ENCODE measurements at regions not wholly inside any gene's neighbourhood (a gene's known extent, or its start where the extent isn't known, plus 50 kb on each side); places are given as distances from the start of the nearest gene placed in this dataset.

DNA sequence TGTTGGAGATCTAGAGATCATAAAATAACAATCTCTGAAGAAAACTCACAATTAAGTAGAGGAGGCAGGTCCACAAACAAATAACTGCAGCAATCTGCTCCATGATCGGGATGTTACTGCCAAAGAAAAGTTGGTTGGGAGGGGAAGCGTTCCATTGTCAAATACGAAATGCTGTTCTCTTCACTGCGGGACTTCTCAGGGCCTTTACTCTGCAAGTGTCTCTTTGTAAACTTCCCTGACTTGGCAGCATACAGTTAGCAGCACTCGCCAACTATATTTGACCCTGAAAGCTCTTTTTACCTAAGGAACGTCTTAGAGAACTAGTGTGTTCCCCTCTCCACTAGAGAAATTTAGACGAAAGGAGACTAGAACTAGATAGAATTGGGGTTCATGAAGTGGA, 780.7 kb upstream of the TBX3 start:
- H3K9ac ChIP-seq (ENCODE audit: low read depth, low read length), result no peak overlapping the region
- no peaks in the 10 kb centered on the region for H3K36me3 ChIP-seq (ENCODE audit: insufficient read depth, low read length)

DNA sequence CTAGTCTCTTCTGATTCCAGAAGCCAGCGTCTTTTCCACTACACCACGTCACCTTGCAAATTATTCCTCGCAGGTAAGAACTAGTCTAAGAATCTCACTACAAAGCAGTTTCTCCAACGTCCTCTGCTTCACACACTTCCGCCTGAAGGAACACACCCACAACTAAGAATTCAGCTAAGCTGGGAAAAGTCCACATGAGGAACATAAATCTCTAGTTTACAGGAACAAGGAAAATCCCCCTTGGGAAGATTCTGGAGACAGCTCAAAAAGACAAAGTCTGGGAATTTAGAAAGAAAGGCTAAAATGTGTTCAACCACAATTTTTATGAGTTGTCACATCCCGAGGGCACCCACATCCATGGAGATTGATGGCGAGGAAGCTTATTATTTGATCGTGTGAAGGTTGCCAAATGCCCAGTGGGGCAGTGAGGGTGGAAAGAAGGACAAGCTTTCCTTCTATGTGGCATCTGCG, 780.2 kb upstream of the TBX3 start:
- Histone ChIP-seq H3K9me3 (replicated peaks; ENCODE audit: low read length) (no peaks in the 10 kb centered on the region), H3K27me3 (ENCODE audit: control insufficient read depth, insufficient read depth, low read length) (no peaks in the 10 kb centered on the region), H3K4me1 (ENCODE audit: control insufficient read depth, insufficient read depth, low read length) (no peaks in the 10 kb centered on the region), H3K4me3 (ENCODE audit: low read length) (no peak overlapping the region), H3K4me2 (ENCODE audit: low read length) (no peak overlapping the region), H3K36me3 (ENCODE audit: insufficient read depth, low read length) (no peaks in the 10 kb centered on the region), H3K9ac (ENCODE audit: low read depth, low read length) (no peak overlapping the region)

More for the DNA sequence above, 780.7 kb upstream of the TBX3 start:
- Histone ChIP-seq H3K27me3 (ENCODE audit: control insufficient read depth, insufficient read depth, low read length) (no peaks in the 10 kb centered on the region), H3K4me2 (ENCODE audit: low read length) (no peak overlapping the region), H3K9me3 (replicated peaks; ENCODE audit: low read length) (no peaks in the 10 kb centered on the region), H3K4me1 (ENCODE audit: control insufficient read depth, insufficient read depth, low read length) (no peaks in the 10 kb centered on the region), H3K4me3 (ENCODE audit: low read length) (no peak overlapping the region)

DNA sequence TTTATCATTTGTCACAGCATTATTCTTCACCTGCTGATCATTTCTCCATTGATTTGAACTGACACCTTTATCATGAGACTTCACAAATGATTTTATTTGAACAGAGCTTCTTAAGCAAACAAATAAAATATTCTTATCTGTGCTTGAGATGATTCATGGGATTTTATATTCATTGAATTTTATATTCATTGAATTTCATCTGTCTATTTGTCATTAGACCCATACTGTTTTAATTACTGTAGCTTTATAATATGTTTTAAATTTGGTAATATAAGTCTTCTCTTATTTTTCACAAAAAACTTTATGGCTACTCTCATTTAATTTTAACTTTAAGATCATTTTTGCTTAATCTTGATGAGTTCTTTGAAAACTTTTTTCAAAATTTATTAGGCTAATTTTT, 777.4 kb upstream of the TBX3 start:
- H3K9ac ChIP-seq (ENCODE audit: low read depth, low read length), result no peak overlapping the region
- H3K36me3 ChIP-seq (ENCODE audit: insufficient read depth, low read length), result no peaks in the 10 kb centered on the region
- H3K4me3 ChIP-seq (ENCODE audit: low read length), result no peak overlapping the region
- H3K4me2 ChIP-seq (ENCODE audit: low read length), result no peak overlapping the region
- H3K27me3 ChIP-seq (ENCODE audit: control insufficient read depth, insufficient read depth, low read length), result no peaks in the 10 kb centered on the region
- H3K4me1 ChIP-seq (ENCODE audit: control insufficient read depth, insufficient read depth, low read length), result no peaks in the 10 kb centered on the region
- H3K9me3 ChIP-seq (replicated peaks; ENCODE audit: low read length), result no peaks in the 10 kb centered on the region

DNA sequence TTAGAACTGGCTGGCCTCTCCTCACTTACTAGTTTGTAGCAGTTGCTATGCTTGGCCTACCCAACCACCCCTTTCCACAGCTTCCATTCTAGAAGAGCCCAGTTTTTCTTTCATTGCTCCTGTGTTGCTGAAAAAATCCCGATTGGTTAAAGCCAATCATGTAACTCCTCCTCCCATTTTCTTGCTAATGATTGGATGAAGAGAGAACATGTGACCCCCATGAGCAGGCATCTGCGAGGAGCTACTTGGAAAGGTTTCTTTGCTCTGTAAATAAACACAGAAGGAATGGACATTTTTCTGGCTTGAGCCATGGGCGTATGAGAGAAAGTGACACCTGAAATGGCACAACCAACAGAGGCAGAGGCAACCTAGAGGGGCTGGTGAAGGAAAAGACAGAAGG, 773.8 kb upstream of the TBX3 start:
- H3K4me3 ChIP-seq (ENCODE audit: low read length), result no peak overlapping the region
- H3K36me3 ChIP-seq (ENCODE audit: insufficient read depth, low read length), result no peaks in the 10 kb centered on the region
- H3K27me3 ChIP-seq (ENCODE audit: control insufficient read depth, insufficient read depth, low read length), result no peaks in the 10 kb centered on the region
- no peak overlapping the region for H3K4me2 ChIP-seq (ENCODE audit: low read length)
- H3K9ac ChIP-seq (ENCODE audit: low read depth, low read length), result no peak overlapping the region
- no peaks in the 10 kb centered on the region for H3K4me1 ChIP-seq (ENCODE audit: control insufficient read depth, insufficient read depth, low read length)
- H3K9me3 ChIP-seq (replicated peaks; ENCODE audit: low read length), result no peaks in the 10 kb centered on the region

DNA sequence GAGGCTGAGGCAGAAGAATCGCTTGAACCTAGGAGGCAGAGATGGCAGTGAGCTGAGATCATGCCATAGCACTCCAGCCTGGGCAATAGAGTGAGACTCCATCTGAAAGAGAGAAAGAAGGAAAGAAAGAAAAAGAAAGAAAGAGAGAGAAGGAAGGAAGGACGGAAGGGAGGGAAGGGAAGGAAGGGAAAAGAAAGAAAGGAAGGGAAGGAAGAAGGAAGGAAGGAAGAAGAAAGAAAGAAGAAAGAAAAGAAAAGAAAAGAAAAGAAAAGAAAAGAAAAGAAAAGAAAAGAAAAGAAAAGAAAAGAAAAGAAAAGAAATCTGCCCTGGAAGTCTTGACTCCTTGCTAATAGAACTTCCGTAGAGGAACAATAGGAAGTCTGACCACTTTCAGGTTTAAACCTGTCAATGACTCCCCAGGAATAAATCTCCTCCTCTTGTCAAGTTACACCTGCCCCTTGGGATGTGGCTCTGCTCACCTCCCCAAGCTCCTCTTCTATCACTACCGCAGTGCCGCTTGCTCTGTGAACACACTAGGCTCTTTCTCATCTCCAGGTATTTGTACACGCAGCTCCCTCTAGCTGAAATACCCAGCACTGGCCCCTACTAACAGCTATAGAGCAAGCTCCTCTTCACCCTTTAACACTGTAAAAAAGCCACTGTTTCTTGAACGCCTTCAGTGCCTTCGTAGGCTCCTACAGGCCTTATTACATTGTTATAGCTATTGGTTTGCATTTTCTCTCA, 773.1 kb upstream of the TBX3 start:
- H3K9me3 ChIP-seq (replicated peaks; ENCODE audit: low read length), result no peaks in the 10 kb centered on the region
- no peak overlapping the region for H3K4me3 ChIP-seq (ENCODE audit: low read length)
- no peak overlapping the region for H3K4me2 ChIP-seq (ENCODE audit: low read length)
- peaks cover 5% of the 10 kb centered on the region for H3K27me3 ChIP-seq (ENCODE audit: control insufficient read depth, insufficient read depth, low read length)
- H3K9ac ChIP-seq (ENCODE audit: low read depth, low read length), result no peak overlapping the region
- H3K4me1 ChIP-seq (ENCODE audit: control insufficient read depth, insufficient read depth, low read length), result no peaks in the 10 kb centered on the region
- H3K36me3 ChIP-seq (ENCODE audit: insufficient read depth, low read length), result no peaks in the 10 kb centered on the region

DNA sequence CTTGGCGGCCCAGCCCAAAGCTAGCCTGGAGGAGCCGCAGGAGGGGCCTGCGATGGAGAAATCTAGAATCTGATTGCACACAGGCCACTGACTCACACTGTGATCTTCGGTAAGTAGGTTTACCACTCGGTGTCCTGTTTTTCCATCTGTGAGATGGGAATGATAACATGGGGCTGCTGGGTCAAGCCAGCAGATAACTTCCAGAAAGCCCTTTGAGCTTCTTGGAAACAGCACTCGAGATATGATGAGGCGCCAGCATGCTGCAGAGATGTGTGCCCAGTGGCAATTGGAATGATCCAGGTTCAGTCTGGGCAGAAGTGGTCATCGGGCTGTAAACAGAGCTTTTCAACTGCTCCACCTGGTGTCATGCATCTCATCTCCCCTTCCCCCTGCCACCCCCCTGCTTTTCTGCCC, 771.3 kb upstream of the TBX3 start:
- Histone ChIP-seq H3K4me3 (ENCODE audit: low read length) (no peak overlapping the region), H3K36me3 (ENCODE audit: insufficient read depth, low read length) (no peaks in the 10 kb centered on the region), H3K9me3 (replicated peaks; ENCODE audit: low read length) (no peaks in the 10 kb centered on the region), H3K4me1 (ENCODE audit: control insufficient read depth, insufficient read depth, low read length) (no peaks in the 10 kb centered on the region), H3K4me2 (ENCODE audit: low read length) (no peak overlapping the region), H3K27me3 (ENCODE audit: control insufficient read depth, insufficient read depth, low read length) (peaks cover 10% of the 10 kb centered on the region), H3K9ac (ENCODE audit: low read depth, low read length) (no peak overlapping the region)

DNA sequence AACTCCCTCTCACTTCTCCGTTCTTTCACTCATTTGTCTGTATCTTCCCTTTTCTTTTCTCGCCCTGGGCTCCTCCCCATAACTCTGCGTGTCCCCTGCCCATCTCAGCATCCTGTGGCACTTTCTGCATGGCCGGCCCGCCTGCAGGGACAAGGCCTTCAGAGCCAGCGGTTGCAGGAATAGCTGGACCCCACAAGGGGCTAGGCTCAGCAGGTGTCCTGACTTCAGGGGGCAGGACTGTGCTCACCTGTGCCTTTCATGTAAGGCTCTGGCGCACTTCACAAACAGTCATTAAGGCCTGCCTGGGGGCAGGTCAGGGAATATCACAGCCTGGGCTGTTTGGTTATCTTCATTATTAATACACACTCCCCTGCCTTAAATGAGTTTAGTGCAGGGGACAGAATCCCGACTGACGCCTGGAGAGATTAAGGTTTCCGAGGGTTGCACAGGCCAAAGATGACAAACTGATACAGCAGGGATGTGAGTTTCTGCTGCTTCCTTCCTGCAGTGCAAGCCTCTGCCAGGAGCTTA, 768.8 kb upstream of the TBX3 start:
- H3K27me3 ChIP-seq (ENCODE audit: control insufficient read depth, insufficient read depth, low read length), result peaks cover 10% of the 10 kb centered on the region
- H3K36me3 ChIP-seq (ENCODE audit: insufficient read depth, low read length), result no peaks in the 10 kb centered on the region
- H3K4me3 ChIP-seq (ENCODE audit: low read length), result no peak overlapping the region
- H3K4me2 ChIP-seq (ENCODE audit: low read length), result no peak overlapping the region
- H3K9me3 ChIP-seq (replicated peaks; ENCODE audit: low read length), result no peaks in the 10 kb centered on the region
- no peaks in the 10 kb centered on the region for H3K4me1 ChIP-seq (ENCODE audit: control insufficient read depth, insufficient read depth, low read length)
- no peak overlapping the region for H3K9ac ChIP-seq (ENCODE audit: low read depth, low read length)

DNA sequence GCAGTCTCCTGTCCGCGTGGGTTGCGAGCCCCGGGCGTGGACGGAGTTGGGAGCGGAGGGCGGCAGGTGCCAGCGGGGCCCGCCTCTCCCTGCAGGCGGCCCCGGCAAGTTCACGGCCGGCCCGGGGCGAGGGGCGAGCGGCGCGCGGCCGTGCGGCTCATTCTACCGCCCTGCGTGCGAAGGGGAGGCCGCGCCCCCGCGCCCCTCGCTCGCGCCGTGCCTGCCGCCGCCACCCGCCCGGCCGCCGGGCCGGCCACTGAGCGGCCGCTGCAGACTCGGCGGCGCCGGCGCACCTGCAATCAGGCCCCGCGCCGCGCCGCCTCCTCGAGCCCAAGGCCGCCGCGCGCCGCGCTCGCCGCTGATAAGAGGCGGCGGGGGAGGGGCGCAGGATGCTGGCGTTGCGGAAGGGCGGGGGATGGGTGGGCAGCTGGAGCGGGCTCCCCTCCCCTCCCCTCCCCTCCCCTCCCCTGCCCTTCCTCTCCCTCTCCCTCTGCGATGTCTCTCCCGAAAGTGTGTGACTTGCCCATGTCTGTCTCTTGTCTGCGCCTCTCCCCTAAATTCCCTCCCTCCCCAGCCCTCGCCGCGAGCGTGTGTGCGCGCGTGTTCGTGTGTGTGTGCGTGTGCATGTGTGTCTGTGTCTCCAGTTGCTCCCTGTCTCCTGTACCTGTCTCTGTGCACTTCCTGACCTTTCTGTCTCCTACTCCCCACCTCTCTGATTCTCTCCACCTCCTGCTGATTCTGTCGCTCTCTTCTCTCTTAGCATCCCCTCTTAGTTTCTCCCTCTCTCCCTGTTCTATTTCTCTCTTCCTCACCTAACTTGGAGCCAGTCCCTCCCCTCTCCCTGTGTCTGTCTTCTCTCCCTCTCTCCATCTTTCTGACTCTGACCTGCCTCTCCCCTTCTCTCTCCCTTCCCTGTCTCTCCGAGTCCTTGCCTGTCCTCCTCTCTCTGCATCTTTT, 768.1 kb upstream of the TBX3 start:
- Histone ChIP-seq H3K27me3 (ENCODE audit: control insufficient read depth, insufficient read depth, low read length) (peaks cover 10% of the 10 kb centered on the region), H3K4me1 (ENCODE audit: control insufficient read depth, insufficient read depth, low read length) (no peaks in the 10 kb centered on the region), H3K9ac (ENCODE audit: low read depth, low read length) (no peak overlapping the region), H3K4me2 (ENCODE audit: low read length) (peak overlapping the region; percentile 79), H3K36me3 (ENCODE audit: insufficient read depth, low read length) (no peaks in the 10 kb centered on the region), H3K4me3 (ENCODE audit: low read length) (peak overlapping the region; percentile 60), H3K9me3 (replicated peaks; ENCODE audit: low read length) (no peaks in the 10 kb centered on the region)

DNA sequence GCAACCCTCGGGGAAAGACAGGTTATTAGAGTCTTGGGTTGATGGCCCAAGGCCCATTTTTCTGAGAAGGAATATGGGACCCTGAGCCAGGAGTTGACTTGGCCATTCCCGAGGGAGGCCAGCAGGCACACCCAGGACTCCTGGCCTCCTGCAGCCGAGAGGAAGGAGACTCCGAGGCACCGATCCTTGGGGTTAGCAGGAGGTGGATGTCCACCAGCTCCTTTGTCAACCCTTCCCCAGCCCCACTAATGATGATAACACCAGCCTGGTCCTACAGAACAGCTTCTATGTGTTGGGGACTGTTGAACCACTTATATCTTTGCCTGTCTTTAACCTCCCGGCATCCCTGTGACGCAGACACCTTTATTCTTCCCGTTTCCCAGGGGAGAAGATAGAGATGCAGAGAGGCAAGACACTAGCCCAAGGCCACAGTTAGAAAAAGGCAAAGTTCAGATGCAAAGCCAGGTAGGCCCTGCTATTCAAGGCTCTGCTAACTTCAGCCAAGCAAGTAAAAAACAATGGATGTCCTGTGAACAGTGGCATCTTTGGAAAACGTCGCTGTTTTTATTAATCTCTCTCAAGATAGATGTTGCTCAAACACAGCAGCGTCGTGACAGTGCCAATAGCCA, 767.3 kb upstream of the TBX3 start:
- peaks cover 10% of the 10 kb centered on the region for H3K27me3 ChIP-seq (ENCODE audit: control insufficient read depth, insufficient read depth, low read length)

DNA sequence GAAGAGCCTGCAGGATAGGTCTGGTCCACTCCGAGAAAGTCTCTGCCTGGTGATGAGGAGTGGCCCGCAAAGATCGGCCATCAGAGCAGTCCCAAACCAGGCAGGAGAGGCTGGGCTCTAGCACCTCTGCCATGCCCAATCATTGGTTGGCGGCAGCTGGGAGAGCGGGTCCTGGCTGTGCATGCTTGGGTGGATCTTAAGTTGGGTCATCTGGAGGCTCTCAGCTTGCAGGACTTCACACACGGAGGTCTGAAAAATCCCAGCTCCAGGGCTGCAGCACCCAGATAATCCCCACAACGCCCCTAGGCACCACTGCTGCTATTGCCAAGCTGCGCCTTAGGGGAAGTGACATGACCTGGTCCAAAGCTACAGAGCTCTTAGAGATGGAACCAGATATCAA, 766.7 kb upstream of the TBX3 start:
- H3K4me2 ChIP-seq (ENCODE audit: low read length), result no peak overlapping the region
- no peaks in the 10 kb centered on the region for H3K36me3 ChIP-seq (ENCODE audit: insufficient read depth, low read length)
- no peaks in the 10 kb centered on the region for H3K9me3 ChIP-seq (replicated peaks; ENCODE audit: low read length)
- no peak overlapping the region for H3K4me3 ChIP-seq (ENCODE audit: low read length)
- no peaks in the 10 kb centered on the region for H3K4me1 ChIP-seq (ENCODE audit: control insufficient read depth, insufficient read depth, low read length)
- H3K9ac ChIP-seq (ENCODE audit: low read depth, low read length), result no peak overlapping the region
- peaks cover 10% of the 10 kb centered on the region for H3K27me3 ChIP-seq (ENCODE audit: control insufficient read depth, insufficient read depth, low read length)

More for the DNA sequence above, 767.3 kb upstream of the TBX3 start:
- peak overlapping the region; percentile 60 for H3K4me3 ChIP-seq (ENCODE audit: low read length)
- no peaks in the 10 kb centered on the region for H3K36me3 ChIP-seq (ENCODE audit: insufficient read depth, low read length)
- no peaks in the 10 kb centered on the region for H3K4me1 ChIP-seq (ENCODE audit: control insufficient read depth, insufficient read depth, low read length)
- H3K9me3 ChIP-seq (replicated peaks; ENCODE audit: low read length), result no peaks in the 10 kb centered on the region
- H3K9ac ChIP-seq (ENCODE audit: low read depth, low read length), result no peak overlapping the region
- peak overlapping the region; percentile 79 for H3K4me2 ChIP-seq (ENCODE audit: low read length)

DNA sequence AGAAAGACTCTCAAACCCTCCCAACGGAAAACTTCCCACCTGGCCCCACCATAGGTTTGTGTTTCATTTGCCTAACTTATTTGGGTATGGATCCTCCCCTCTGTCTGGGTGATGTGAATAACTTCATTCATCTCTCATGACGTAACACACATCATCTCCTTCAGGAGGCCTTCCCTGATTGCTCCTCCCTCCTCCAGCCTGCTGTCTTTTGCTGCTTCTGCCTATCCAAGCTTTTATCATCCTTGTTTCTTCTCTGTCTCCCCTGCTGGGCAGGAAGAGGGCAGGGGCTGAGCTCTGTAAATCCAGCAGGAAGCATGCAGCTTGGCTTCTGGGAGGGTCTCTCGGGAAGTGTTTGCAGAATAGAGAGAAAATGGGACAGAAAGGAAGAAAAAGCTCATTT, 766.0 kb upstream of the TBX3 start:
- Histone ChIP-seq H3K4me2 (ENCODE audit: low read length) (no peak overlapping the region), H3K4me1 (ENCODE audit: control insufficient read depth, insufficient read depth, low read length) (no peaks in the 10 kb centered on the region)

More for the DNA sequence above, 766.0 kb upstream of the TBX3 start:
- no peaks in the 10 kb centered on the region for H3K36me3 ChIP-seq (ENCODE audit: insufficient read depth, low read length)
- no peak overlapping the region for H3K9ac ChIP-seq (ENCODE audit: low read depth, low read length)
- no peaks in the 10 kb centered on the region for H3K9me3 ChIP-seq (replicated peaks; ENCODE audit: low read length)
- H3K4me3 ChIP-seq (ENCODE audit: low read length), result no peak overlapping the region
- H3K27me3 ChIP-seq (ENCODE audit: control insufficient read depth, insufficient read depth, low read length), result peaks cover 10% of the 10 kb centered on the region

Data from skeletal muscle satellite cell (primary cell).